ENCODE measurements at regions not wholly inside any gene's neighbourhood (a gene's known extent, or its start where the extent isn't known, plus 50 kb on each side); places are given as distances from the start of the nearest gene placed in this dataset.

GRCh38 chr3:74049444-74049843, 424.7 kb upstream of the PDZRN3 start:
- no peaks in the 10 kb centered on the region for H3K4me1 ChIP-seq (ENCODE audit: control insufficient read depth, extremely low read depth, insufficient read depth, low read length)
- DNase-seq (ENCODE audit: low read depth, low spot score) (no peak), FAIRE-seq (no peak)
- H4K20me1 ChIP-seq (ENCODE audit: control insufficient read depth, extremely low read depth, insufficient read depth, low read length): no peaks in the 10 kb centered on the region
- no peak for TF ChIP-seq EZH2 (IDR thresholded peaks at IDR 0.05; ENCODE audit: low read length)
- no peak for TF ChIP-seq CTCF (optimal IDR thresholded peaks at IDR 0.05 in 1 of 3, IDR thresholded peaks at IDR 0.05 in 1 of 3, conservative IDR thresholded peaks at IDR 0.05 in 1 of 3; ENCODE audit: extremely low read depth in 1 of 3, insufficient read depth in 2 of 3, low read length in 3 of 3)
- no peak overlapping the region for H3K4me3 ChIP-seq (ENCODE audit: control insufficient read depth in 2 of 3, extremely low read depth in 1 of 3, insufficient read depth in 2 of 3, low read depth in 1 of 3, low read length in 3 of 3)
- H3K36me3 ChIP-seq (ENCODE audit: control insufficient read depth in 2 of 2, extremely low read depth in 1 of 2, insufficient read depth in 2 of 2, low read length in 2 of 2): no peaks in the 10 kb centered on the region
- H3K9ac ChIP-seq (ENCODE audit: control insufficient read depth, extremely low read depth, insufficient read depth, low read length): no peak overlapping the region
- dilution Hi-C loops (cut with MboI; ENCODE audit: extremely low pct_ligation_motif_present, low sequenced_read_pairs): no loop called here
- no peaks in the 10 kb centered on the region for H3K9me3 ChIP-seq (ENCODE audit: control insufficient read depth, low read depth, low read length)
- H3K27ac ChIP-seq (ENCODE audit: control insufficient read depth, insufficient read depth, low read length): no peak overlapping the region
- no peak overlapping the region for H2AFZ ChIP-seq (ENCODE audit: control insufficient read depth, low read length)
- H3K9me1 ChIP-seq (ENCODE audit: control insufficient read depth, extremely low read depth, insufficient read depth, low read length): no peaks in the 10 kb centered on the region
- no peak overlapping the region for H3K4me2 ChIP-seq (ENCODE audit: control insufficient read depth, extremely low read depth, insufficient read depth, low read depth, low read length)
- no peaks in the 10 kb centered on the region for H3K79me2 ChIP-seq (ENCODE audit: control insufficient read depth, insufficient read depth, low read length)
- H3K27me3 ChIP-seq (ENCODE audit: control insufficient read depth, extremely low read depth, insufficient read depth, low read length): no peaks in the 10 kb centered on the region

DNA sequence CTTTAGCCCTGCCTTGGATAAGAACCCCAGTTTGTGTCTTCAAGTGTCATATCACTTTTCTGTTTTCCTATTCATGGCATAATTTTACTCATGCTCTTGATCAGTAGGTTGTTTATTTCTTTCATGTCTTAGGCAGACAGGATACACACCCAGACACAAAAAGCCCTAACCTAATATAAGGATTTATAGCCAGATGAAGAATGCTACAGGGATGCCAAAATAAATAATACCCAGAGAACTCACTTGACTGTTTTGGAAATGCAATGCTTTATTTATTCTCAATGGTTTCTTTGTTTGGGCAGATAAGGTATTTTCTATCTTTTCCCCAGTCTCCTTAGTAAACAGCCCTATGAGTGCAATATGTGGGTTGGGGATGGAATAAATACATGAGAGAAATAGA, 424.0 kb upstream of the PDZRN3 start:
- DNase-seq (ENCODE audit: low read depth, low spot score): no peak
- no peaks in the 10 kb centered on the region for H3K79me2 ChIP-seq (ENCODE audit: control insufficient read depth, insufficient read depth, low read length)
- FAIRE-seq: no peak
- H3K4me1 ChIP-seq (ENCODE audit: control insufficient read depth, extremely low read depth, insufficient read depth, low read length): no peaks in the 10 kb centered on the region
- no peak overlapping the region for H3K4me3 ChIP-seq (ENCODE audit: control insufficient read depth in 2 of 3, extremely low read depth in 1 of 3, insufficient read depth in 2 of 3, low read depth in 1 of 3, low read length in 3 of 3)
- H3K4me2 ChIP-seq (ENCODE audit: control insufficient read depth, extremely low read depth, insufficient read depth, low read depth, low read length): no peak overlapping the region
- H3K36me3 ChIP-seq (ENCODE audit: control insufficient read depth in 2 of 2, extremely low read depth in 1 of 2, insufficient read depth in 2 of 2, low read length in 2 of 2): no peaks in the 10 kb centered on the region
- H2AFZ ChIP-seq (ENCODE audit: control insufficient read depth, low read length): no peak overlapping the region
- H3K9me3 ChIP-seq (ENCODE audit: control insufficient read depth, low read depth, low read length): no peaks in the 10 kb centered on the region
- no peaks in the 10 kb centered on the region for H4K20me1 ChIP-seq (ENCODE audit: control insufficient read depth, extremely low read depth, insufficient read depth, low read length)
- no peaks in the 10 kb centered on the region for H3K9me1 ChIP-seq (ENCODE audit: control insufficient read depth, extremely low read depth, insufficient read depth, low read length)
- no peak for TF ChIP-seq CTCF (optimal IDR thresholded peaks at IDR 0.05 in 1 of 3, IDR thresholded peaks at IDR 0.05 in 1 of 3, conservative IDR thresholded peaks at IDR 0.05 in 1 of 3; ENCODE audit: extremely low read depth in 1 of 3, insufficient read depth in 2 of 3, low read length in 3 of 3)
- no peak for TF ChIP-seq EZH2 (IDR thresholded peaks at IDR 0.05; ENCODE audit: low read length)
- no peak overlapping the region for H3K27ac ChIP-seq (ENCODE audit: control insufficient read depth, insufficient read depth, low read length)
- dilution Hi-C loops (cut with MboI; ENCODE audit: extremely low pct_ligation_motif_present, low sequenced_read_pairs): no loop called here
- no peak overlapping the region for H3K9ac ChIP-seq (ENCODE audit: control insufficient read depth, extremely low read depth, insufficient read depth, low read length)
- H3K27me3 ChIP-seq (ENCODE audit: control insufficient read depth, extremely low read depth, insufficient read depth, low read length): no peaks in the 10 kb centered on the region
